NOMO-1 (cell line): ENCODE measurements at regions not wholly inside any gene's neighbourhood (a gene's known extent, or its start where the extent isn't known, plus 50 kb on each side); places are given as distances from the start of the nearest gene placed in this dataset.

Experiments
- DNase-seq, 2 experiments: peaks; one replicate each; lab custom pipeline; 2025; ENCODE audit not compliant: unreplicated experiment in 2 of 2; lab: John Stamatoyannopoulos, UW

- DNase-seq: no peak
Observed at GRCh38 chr14:98444077-98444476, 827.9 kb downstream of the BCL11B start.

- no peak for DNase-seq
Observed at GRCh38 chr14:98445718-98446117, 826.3 kb downstream of the BCL11B start.

GRCh38 chr14:98446508-98446907 lies 825.5 kb downstream of the BCL11B start:
- DNase-seq: no peak

GRCh38 chr14:98456231-98456630 lies 815.8 kb downstream of the BCL11B start:
- DNase-seq: no peak

GRCh38 chr14:98458702-98459101 lies 813.3 kb downstream of the BCL11B start:
- no peak for DNase-seq

GRCh38 chr14:98462908-98463307 lies 809.1 kb downstream of the BCL11B start:
- no peak for DNase-seq

GRCh38 chr14:98466807-98467206 lies 805.2 kb downstream of the BCL11B start:
- no peak for DNase-seq

GRCh38 chr14:98470663-98471062 lies 801.3 kb downstream of the BCL11B start:
- no peak for DNase-seq

- no peak for DNase-seq
Observed at GRCh38 chr14:98474900-98475299, 797.1 kb downstream of the BCL11B start.

- no peak for DNase-seq
Observed at GRCh38 chr14:98477935-98478334, 794.1 kb downstream of the BCL11B start.

GRCh38 chr14:98489115-98489514 lies 782.9 kb downstream of the BCL11B start:
- DNase-seq: no peak

- no peak for DNase-seq
Observed at GRCh38 chr14:98494582-98494981, 777.4 kb downstream of the BCL11B start.

- no peak for DNase-seq
Observed at GRCh38 chr14:98498019-98498885, 773.7 kb downstream of the BCL11B start.

GRCh38 chr14:98501335-98501734 lies 770.7 kb downstream of the BCL11B start:
- no peak for DNase-seq

GRCh38 chr14:98501836-98502235 lies 770.2 kb downstream of the BCL11B start:
- no peak for DNase-seq

- DNase-seq: no peak
Observed at GRCh38 chr14:98503086-98503815, 768.7 kb downstream of the BCL11B start.

- no peak for DNase-seq
Observed at GRCh38 chr14:98507264-98507663, 764.7 kb downstream of the BCL11B start.

- no peak for DNase-seq
Observed at GRCh38 chr14:98510392-98510791, 761.6 kb downstream of the BCL11B start.

GRCh38 chr14:98512501-98513251 lies 759.3 kb downstream of the BCL11B start:
- DNase-seq: no peak

GRCh38 chr14:98513558-98513957 lies 758.4 kb downstream of the BCL11B start:
- DNase-seq: no peak

- no peak for DNase-seq
Observed at GRCh38 chr14:98514016-98514415, 758.0 kb downstream of the BCL11B start.
